Ovary (tissue), 7 donors: ENCODE measurements at regions not wholly inside any gene's neighbourhood (a gene's known extent, or its start where the extent isn't known, plus 50 kb on each side); places are given as distances from the start of the nearest gene placed in this dataset.

ENCODE experiments used
- DNase-seq, 5 donors: peaks; one replicate each; pipeline ENCODE4 v3.0.0-alpha.2; 2019 to 2020
- H3K27ac ChIP-seq, 2 donors: fragments of 200-600 bp; one replicate each; pipeline versions ENCODE4 v1.5.1 to v1.8.0; 2019 to 2022
- H3K27me3 ChIP-seq: fragments of 200-600 bp; one replicate; pipeline ENCODE4 v1.8.0; 2022
- H3K36me3 ChIP-seq: fragments of 200-600 bp; sonication (generic); one replicate; pipeline ENCODE4 v1.5.1; 2019
- H3K4me1 ChIP-seq: one replicate; pipeline ENCODE4 v1.8.1; 2013; ENCODE audit warnings: mild to moderate bottlenecking, moderate library complexity; ENCODE audit not compliant: insufficient read depth
- H3K4me3 ChIP-seq: fragments of 200-600 bp; sonication (generic); one replicate; pipeline ENCODE4 v1.5.1; 2017
- H3K9me3 ChIP-seq, 2 donors: fragments of 200-600 bp in 1 of 2; sonication (generic) in 1 of 2; one replicate each; pipeline versions ENCODE4 v1.5.1 to v1.8.1; 2013 to 2019; ENCODE audit warnings: mild to moderate bottlenecking in 1 of 2, moderate library complexity in 1 of 2
- EP300 ChIP-seq: sonication (generic); formaldehyde crosslinking; IDR thresholded peaks from one replicate; pipeline ENCODE4 v1.6.1; 2017; ENCODE audit warnings: antibody characterized with exemption
- POLR2A ChIP-seq: fragments of 450-650 bp; IDR thresholded peaks from one replicate; pipeline ENCODE4 v1.6.1; 2017; ENCODE audit warnings: antibody characterized with exemption, mild to moderate bottlenecking, moderate library complexity
- WGBS, 3 donors: extraction: QIAGEN DNeasy Blood & Tissue Kit in 1 of 3; methylation state at CpG; one replicate each; pipeline versions ENCODE4 v1.1.5 to v1.1.7; 2013 to 2017; 5-methylcytosine and 5-hydroxymethylcytosine counted together
- intact Hi-C, 4 donors: fragments of 100-400 bp; cut with DNase I; formaldehyde crosslinking; loops; one replicate each; pipeline versions ENCODE4 v1.11.0 to v1.15.1; 2022 to 2023
- TF ChIP-seq, protein P1 (sequence below), 3 donors: fragments of 450-650 bp in 2 of 3; fragments of 200-600 bp in 1 of 3; IDR thresholded peaks; one replicate each; pipeline versions ENCODE4 v1.5.1 to v1.8.0; 2016 to 2022; ENCODE audit warnings: antibody characterized with exemption in 3 of 3, mild to moderate bottlenecking in 1 of 3
- donor health status: DM: no; HTN: no; CAD: no; lungs with moderate emphysema.
- donor health status: DM: no; HTN: no; CAD: no.
- donor health status: Bipolar disorder and iron deficiency.
- donor health status: DM: no; HTN: no; CAD: no.
- donor health status: DM: yes; HTN: yes; CAD: no.

DNA sequence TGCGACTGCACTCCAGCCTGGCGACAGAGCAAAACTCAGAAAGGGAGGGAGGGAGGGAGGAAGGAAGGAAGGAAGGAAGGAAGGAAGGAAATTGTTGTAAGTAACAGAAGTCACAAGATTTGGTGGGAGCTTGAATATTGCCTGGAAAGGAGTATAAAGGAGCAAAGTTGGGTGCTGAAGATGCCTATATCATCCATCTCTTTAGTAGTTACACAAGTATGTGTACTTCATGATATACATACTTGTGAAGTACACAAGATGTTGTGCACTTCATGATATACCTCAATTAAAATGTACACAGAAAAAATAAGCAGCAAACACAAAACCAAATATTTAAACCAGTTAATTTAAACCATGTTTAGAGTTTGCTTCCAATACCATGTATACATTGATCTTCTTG lies 1223.8 kb downstream of the SORCS3 start:
- Histone ChIP-seq H3K4me1 (no peaks in the 10 kb centered on the region), H3K9me3 (no peaks in the 10 kb centered on the region), H3K27ac (no peak overlapping the region), H3K27me3 (no peaks in the 10 kb centered on the region), H3K36me3 (no peaks in the 10 kb centered on the region), H3K4me3 (no peak overlapping the region)
- TF ChIP-seq POLR2A: no peak
- TF ChIP-seq, protein P1, sequence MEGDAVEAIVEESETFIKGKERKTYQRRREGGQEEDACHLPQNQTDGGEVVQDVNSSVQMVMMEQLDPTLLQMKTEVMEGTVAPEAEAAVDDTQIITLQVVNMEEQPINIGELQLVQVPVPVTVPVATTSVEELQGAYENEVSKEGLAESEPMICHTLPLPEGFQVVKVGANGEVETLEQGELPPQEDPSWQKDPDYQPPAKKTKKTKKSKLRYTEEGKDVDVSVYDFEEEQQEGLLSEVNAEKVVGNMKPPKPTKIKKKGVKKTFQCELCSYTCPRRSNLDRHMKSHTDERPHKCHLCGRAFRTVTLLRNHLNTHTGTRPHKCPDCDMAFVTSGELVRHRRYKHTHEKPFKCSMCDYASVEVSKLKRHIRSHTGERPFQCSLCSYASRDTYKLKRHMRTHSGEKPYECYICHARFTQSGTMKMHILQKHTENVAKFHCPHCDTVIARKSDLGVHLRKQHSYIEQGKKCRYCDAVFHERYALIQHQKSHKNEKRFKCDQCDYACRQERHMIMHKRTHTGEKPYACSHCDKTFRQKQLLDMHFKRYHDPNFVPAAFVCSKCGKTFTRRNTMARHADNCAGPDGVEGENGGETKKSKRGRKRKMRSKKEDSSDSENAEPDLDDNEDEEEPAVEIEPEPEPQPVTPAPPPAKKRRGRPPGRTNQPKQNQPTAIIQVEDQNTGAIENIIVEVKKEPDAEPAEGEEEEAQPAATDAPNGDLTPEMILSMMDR (IDR thresholded peaks at IDR 0.05): no peak
- no peak for TF ChIP-seq EP300
- intact Hi-C loops: no loop called here
- WGBS, 3 donors: 87 to 94% (median 91%) methylated on average over 2 of the region's 2 CpGs
- no peak for DNase-seq

DNA sequence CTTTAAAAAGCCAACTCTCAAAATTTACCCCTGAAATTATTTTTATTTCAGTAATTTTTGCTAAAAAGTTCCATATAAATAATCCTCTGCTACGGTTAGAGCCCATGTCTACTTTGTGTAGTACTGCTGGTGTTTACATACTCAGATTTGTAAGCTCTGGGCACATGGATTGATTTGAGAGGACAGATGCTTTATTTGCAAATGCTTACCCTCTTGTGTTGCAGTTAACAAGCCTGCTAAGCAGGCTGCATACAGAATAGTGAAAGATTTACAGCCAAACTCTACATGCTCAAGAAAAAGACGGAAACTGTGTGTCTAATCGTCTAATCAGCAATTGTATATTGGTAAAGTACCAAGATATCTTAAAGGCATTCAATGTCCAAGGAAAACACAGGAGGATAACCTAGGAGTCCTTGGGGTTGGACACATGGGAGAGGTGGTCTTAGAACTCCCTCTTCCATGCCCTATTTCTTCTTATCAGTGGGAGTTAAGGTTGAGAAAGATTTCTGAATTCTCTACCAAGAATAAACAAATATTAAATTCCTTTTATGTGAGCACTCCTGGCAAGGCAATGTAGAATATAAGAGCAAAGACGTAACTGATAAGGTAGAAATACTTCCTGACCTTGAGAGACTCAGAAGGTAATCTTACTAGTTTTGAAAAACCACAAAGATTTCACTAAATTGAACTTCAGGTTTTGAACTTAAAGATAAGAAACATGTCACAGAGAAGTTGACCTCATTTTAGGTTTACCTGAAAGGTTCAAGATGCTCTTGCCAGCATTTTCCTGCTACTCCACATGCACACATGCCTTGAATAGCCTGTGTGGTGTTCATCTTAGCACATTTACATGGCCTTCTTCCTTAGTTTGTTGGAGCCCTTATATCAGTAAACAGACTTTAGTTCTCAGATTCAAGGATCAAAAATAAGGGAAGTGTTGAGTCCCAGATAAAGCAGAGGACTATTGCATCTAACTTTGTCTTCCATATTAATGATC lies 1216.5 kb downstream of the SORCS3 start:
- Histone ChIP-seq H3K36me3 (no peaks in the 10 kb centered on the region), H3K4me1 (no peaks in the 10 kb centered on the region), H3K27ac (no peak overlapping the region), H3K9me3 (no peaks in the 10 kb centered on the region), H3K4me3 (no peak overlapping the region), H3K27me3 (no peaks in the 10 kb centered on the region)
- TF ChIP-seq POLR2A: no peak
- no peak for TF ChIP-seq EP300
- TF ChIP-seq, protein P1 (IDR thresholded peaks at IDR 0.05): no peak
- no peak for DNase-seq
- 20 to 36% (median 22%) methylated on average over 4 of the region's 4 CpGs for WGBS, 3 donors
- intact Hi-C loops: no loop called here

DNA sequence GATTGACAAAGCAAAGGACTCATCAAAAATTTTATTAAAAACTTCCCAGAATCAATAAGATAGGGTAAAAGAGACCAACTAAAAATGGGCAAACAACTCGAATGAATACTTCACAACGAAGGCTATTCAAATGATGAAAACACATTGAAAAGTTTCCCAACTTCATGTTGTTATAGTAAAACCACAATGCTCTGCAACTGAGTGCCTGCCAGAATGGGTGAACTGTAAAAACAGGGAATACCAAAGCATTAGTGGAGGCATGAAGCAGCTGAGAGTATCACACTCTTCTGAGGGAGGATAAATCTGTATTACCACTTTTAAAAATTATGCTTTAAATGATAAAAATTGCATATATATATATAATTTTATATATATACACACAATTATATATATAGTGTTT lies 1214.7 kb downstream of the SORCS3 start:
- H3K4me3 ChIP-seq: no peak overlapping the region
- TF ChIP-seq POLR2A (no peak), EP300 (no peak)
- TF ChIP-seq, protein P1 (IDR thresholded peaks at IDR 0.05): no peak
- no peak overlapping the region for H3K27ac ChIP-seq
- no peaks in the 10 kb centered on the region for H3K4me1 ChIP-seq
- no peaks in the 10 kb centered on the region for H3K27me3 ChIP-seq
- intact Hi-C loops: no loop called here
- WGBS, 3 donors: 71 to 81% (median 76%) methylated on average over 2 of the region's 2 CpGs
- DNase-seq: no peak
- H3K36me3 ChIP-seq: no peaks in the 10 kb centered on the region
- H3K9me3 ChIP-seq: no peaks in the 10 kb centered on the region

DNA sequence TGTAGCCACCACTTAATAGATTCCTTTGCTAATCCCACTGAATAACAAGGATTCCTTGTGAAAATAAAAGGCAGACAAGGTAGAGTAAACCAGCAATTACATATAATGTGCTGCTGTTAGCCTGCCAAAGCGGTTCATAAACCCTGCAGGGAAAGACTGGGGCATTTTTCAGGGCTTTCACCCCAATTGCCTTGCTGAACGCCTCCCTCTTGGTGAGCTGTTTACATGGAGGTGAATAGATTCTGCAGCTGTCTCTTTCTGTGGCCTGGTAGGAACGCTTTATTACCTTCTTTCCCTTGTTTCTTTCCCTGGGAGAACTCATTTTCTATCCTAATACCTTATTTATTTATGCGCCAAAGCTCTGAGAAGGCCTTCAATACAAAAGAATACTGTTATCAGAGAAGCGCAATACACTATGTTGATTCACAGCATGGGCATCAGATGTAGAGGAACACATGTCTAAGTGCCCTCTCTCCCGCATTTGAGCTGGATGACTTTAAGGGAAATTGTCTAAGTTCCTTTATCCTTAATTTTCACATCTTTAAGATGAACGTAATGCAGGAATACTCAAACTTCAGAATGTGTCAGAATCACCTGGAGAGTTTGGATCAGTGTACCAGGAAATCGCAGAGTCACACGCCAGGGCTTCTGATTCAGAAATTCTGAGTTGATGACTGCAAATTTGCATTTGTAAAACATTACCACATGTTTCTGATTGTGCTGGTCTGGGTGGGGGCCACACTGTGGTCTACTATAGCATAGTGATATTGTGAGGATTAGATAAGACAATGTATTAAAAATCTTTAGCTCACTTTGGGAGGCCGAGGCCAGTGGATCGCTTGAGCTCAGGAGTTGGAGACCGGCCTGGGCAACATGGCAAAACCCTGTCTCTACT lies 1203.8 kb downstream of the SORCS3 start:
- Histone ChIP-seq H3K4me1 (no peaks in the 10 kb centered on the region), H3K36me3 (no peaks in the 10 kb centered on the region), H3K27ac (no peak overlapping the region), H3K27me3 (no peaks in the 10 kb centered on the region), H3K4me3 (no peak overlapping the region), H3K9me3 (no peaks in the 10 kb centered on the region)
- no peak for TF ChIP-seq POLR2A
- TF ChIP-seq EP300: no peak
- TF ChIP-seq, protein P1 (IDR thresholded peaks at IDR 0.05): no peak
- 86 to 89% (median 86%) methylated on average over 12 of the region's 12 CpGs for WGBS, 3 donors
- no peak for DNase-seq
- intact Hi-C loops: no loop called here
